GM18499 (cell line): ENCODE measurements at regions not wholly inside any gene's neighbourhood (a gene's known extent, or its start where the extent isn't known, plus 50 kb on each side); places are given as distances from the start of the nearest gene placed in this dataset.

Source experiments
- ATAC-seq: cut with Tn5 transposase; IDR thresholded peaks from one replicate; pipeline ENCODE4 v1.9.1; 2021; ENCODE audit warnings: moderate number of reproducible peaks; ENCODE audit not compliant: insufficient read depth, unreplicated experiment

DNA sequence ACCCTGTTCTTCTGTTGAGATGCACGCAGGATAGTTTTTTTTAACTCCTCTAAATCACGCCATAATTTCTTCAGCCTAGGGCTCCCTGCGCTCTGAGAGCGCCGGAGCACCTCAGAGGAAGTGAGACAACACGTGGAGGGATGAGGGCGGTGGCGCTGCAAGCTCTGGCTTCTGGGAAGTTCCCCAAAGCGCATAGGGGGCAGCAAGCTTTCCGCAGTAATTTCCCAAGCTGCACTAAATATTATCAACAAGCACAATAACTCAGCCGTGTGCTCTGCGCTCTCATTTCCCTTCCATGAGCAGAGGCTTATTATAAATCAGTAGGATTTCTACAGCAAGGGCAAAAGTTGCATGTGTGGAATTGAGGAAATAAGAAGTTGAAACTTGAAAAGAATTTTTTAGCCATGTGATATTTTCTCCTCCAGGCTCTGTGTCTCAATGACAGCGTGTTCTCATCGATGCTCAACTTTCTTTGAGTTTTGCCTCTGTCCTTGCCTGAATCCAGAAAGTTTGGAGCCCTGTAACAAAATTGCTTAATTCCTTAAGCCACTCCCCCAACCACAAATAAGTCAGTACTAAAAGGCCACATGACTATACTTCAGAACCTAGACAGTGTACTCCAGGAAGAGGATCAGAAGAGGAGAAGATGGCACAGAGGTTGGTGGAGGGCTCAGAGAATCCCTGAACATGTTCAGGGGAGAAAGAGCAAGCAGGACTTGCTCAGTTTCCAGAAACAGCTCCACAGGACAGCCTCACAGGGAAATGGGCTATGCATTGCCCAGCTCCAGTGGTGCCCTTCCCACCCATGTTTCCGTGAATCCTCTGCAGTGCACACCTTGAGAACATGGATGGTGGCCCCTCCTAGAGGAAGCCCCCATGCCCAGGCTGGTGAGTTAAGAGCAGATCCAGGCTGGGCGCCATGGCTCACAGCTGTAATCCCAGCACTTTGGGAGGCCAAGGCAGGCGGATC, 221.5 kb upstream of the GHITM start:
- no peak for ATAC-seq

DNA sequence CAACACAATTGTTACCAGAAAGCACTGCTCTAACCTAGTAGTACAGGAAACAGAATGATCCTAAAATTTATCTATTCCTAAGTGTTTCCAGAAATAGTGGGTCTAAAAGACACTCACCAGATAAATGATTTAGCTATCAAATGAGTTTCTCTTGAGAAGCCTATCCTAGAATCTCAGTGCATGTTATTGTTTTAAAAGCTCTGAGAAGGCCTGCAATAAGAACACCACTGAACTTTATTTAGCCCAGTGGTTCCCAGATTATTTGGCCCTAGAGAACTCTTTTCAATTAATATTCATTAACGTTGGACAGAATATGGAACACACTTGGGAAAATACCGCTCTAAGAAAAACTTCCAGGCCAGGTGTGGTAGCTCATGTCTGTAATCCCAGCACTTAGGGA, 220.1 kb upstream of the GHITM start:
- no peak for ATAC-seq

GRCh38 chr10:83921984-83922860, 217.1 kb upstream of the GHITM start:
- no peak for ATAC-seq

DNA sequence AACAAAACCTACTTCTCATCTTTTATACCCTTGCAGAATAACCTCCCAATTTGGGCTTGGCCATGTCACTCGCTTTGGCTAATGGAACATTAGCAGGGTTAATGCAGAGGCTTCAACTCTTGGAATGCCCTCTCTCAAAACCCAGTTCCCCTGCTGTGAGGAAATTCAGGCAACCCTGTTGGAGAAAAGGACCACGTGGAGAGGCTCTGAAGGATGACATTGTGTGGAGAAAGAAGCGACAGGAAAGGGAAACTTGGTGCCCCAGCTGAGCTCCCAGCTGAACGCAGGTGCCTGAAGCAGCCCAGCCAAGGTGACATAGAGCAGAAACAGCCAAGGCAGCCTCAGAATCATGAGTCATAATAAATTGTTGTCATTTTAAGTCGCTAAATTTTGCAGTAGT, 214.2 kb upstream of the GHITM start:
- ATAC-seq: no peak

- ATAC-seq: no peak
Observed at GRCh38 chr10:83926606-83927005, 212.7 kb upstream of the GHITM start.

- ATAC-seq: no peak
Observed at GRCh38 chr10:83927166-83927565, 212.1 kb upstream of the GHITM start.

- ATAC-seq: no peak
Observed at GRCh38 chr10:83929399-83929798, 209.9 kb upstream of the GHITM start.

GRCh38 chr10:83931669-83932068, 207.6 kb upstream of the GHITM start:
- ATAC-seq: no peak

DNA sequence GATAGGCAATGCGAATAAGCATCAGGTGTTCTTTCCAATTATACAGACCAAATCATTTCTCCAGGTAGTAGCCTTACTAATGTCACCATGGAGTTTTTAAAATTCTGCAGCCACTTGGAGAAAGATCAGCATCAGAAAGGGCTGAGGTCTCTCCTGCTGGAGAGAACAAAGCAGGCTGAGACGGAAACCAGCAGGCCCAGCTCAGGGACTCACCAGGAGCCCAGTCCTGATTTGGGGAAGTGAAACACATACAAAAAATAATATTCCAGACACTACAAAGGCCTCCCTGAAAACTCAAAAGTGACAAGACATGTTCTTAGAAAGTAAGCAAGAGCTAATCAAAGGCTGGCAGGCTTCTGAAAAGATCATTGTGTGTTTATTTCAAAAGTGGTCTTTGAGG, 207.1 kb upstream of the GHITM start:
- ATAC-seq: no peak

- ATAC-seq: no peak
Observed at GRCh38 chr10:83934062-83934461, 205.2 kb upstream of the GHITM start.

GRCh38 chr10:83934641-83935338, 204.5 kb upstream of the GHITM start:
- ATAC-seq: no peak

GRCh38 chr10:83935339-83935736, 204.0 kb upstream of the GHITM start:
- no peak for ATAC-seq

DNA sequence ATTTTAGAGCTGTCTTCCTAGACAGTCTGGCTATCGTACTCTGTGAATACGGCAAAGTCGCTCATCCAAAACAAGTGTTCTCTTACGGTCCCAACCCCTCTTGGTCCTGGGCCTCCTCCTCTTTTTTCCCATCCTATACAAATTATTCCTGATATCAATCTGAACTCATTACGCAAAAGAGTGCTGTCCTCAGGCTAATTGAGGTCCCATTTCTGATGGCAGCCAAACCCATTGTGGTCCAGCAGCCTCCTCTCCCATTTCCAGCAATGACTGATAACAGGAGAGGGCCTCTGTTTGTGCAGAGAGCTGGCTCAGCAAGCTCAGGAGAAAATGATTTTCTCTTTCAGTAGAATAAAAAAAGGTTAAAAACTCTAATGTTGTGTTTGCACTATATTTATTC, 203.4 kb upstream of the GHITM start:
- no peak for ATAC-seq

DNA sequence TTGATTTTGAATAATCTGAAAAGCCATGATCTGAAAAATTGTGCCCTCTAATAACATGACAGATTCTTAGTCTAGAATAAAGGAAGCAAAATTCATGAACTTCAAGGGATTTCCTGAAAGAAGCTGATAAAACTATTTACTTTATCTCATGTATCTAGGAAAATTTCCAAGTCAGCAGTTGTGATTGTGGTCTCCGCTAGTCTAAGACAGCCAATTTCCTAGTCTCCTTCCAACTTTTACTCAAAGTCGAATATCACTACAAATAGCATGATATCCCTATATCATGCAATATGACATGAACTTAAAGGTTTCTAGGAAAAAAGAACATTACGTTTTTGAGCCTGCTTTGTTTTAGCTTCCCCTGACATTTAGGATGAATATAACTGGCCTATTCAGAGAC, 202.1 kb upstream of the GHITM start:
- no peak for ATAC-seq

DNA sequence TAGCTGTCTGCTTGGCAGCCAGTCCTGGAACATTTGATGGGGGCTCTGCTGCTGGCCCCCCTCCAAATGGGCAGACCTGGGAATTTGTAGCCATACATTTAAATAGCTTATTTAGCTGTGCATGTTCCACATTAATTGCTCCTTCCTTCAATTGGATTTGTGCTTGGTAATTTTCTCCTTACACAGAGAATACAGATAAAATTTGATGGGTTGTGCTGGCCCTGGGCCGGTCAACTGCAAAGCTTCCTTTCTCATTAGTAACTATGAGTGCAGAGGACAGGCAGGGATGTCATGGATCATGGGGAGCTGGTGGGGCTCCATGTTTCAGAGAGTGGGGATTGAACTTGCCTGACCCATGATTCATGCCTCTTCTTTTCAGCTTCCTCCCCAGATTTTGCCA, 201.5 kb upstream of the GHITM start:
- ATAC-seq: no peak

DNA sequence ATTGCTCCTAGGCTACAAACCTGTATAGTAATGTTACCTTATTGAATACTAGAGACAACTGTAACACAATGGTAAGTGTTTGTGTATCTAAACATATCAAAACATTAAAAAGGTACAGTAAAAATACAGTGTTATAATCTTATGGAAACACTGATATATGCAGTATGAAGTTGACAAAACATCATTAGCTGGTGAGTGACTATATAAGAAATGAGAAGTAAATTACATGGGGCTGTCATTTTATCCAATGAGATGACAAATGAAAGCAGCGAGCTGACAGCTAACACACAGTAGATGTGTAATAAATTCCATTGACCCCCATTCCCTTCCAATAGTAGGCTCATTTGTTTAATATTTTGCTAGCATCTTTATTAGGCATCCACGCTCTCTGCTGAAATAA, 198.1 kb upstream of the GHITM start:
- no peak for ATAC-seq

GRCh38 chr10:83942410-83942809, 196.9 kb upstream of the GHITM start:
- no peak for ATAC-seq

- ATAC-seq: no peak
Observed at GRCh38 chr10:83943049-83943448, 196.3 kb upstream of the GHITM start.

DNA sequence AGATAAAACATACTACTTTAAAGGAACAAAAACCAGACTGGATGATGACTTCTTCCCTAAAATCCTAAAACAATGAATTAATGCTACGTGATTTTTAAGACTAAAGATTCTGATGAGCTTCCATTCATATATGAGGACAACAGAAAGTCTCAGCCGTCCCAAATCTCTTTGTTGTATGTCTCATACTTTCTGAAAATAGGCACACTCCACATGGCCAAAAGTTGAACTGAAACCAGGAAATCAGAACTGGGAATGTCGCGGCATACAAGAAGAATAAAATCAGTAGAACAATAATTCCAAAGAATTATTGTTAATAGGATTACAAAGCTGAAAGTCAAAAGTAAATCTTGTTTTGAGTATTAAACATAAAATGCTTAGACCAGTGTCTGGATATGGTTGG, 195.4 kb upstream of the GHITM start:
- ATAC-seq: no peak

- no peak for ATAC-seq
Observed at GRCh38 chr10:83945982-83946718, 193.2 kb upstream of the GHITM start.
